ENCODE measurements at regions not wholly inside any gene's neighbourhood (a gene's known extent, or its start where the extent isn't known, plus 50 kb on each side); places are given as distances from the start of the nearest gene placed in this dataset.

- H3K4me3 ChIP-seq: no peak overlapping the region
- no peaks in the 10 kb centered on the region for H3K36me3 ChIP-seq
- H3K27me3 ChIP-seq: no peaks in the 10 kb centered on the region
- no peaks in the 10 kb centered on the region for H3K4me1 ChIP-seq
- 86% methylated on average over 4 of the region's 4 CpGs for WGBS
- no peak overlapping the region for H3K27ac ChIP-seq (replicated peaks in 1 of 4)
- intact Hi-C loops (cut with DNase I): no loop called here
- no peak for DNase-seq (ENCODE audit: extremely low spot score)
- TF ChIP-seq CTCF (IDR thresholded peaks at IDR 0.05) (no peak), POLR2A (IDR thresholded peaks at IDR 0.05; ENCODE audit: low read depth) (no peak), EP300 (IDR thresholded peaks at IDR 0.05) (no peak), POLR2AphosphoS5 (IDR thresholded peaks at IDR 0.05) (no peak)
- H3K9me3 ChIP-seq: no peaks in the 10 kb centered on the region
Measured at GRCh38 chr7:116093516-116094301, 63.1 kb upstream of the TFEC start.

- TF ChIP-seq POLR2A (IDR thresholded peaks at IDR 0.05; ENCODE audit: low read depth) (no peak), CTCF (IDR thresholded peaks at IDR 0.05) (no peak), EP300 (IDR thresholded peaks at IDR 0.05) (no peak), POLR2AphosphoS5 (IDR thresholded peaks at IDR 0.05) (no peak)
- 66% methylated on average over 2 of the region's 2 CpGs for WGBS
Measured at GRCh38 chr7:116095396-116095795, 64.8 kb upstream of the TFEC start.

GRCh38 chr7:116097365-116098009 is 66.9 kb upstream of the TFEC start:
- no peaks in the 10 kb centered on the region for H3K4me1 ChIP-seq
- intact Hi-C loops (cut with DNase I): no loop called here
- DNase-seq (ENCODE audit: extremely low spot score): no peak
- H3K4me3 ChIP-seq: no peak overlapping the region
- H3K27ac ChIP-seq (replicated peaks in 1 of 4): no peak overlapping the region
- H3K9me3 ChIP-seq: no peaks in the 10 kb centered on the region
- WGBS: 77% methylated on average over 4 of the region's 4 CpGs
- H3K36me3 ChIP-seq: no peaks in the 10 kb centered on the region
- peak in 1 of 3 experiments; percentile 15 for TF ChIP-seq CTCF (IDR thresholded peaks at IDR 0.05)
- TF ChIP-seq EP300 (IDR thresholded peaks at IDR 0.05): no peak
- no peak for TF ChIP-seq POLR2A (IDR thresholded peaks at IDR 0.05; ENCODE audit: low read depth)
- TF ChIP-seq POLR2AphosphoS5 (IDR thresholded peaks at IDR 0.05): no peak
- no peaks in the 10 kb centered on the region for H3K27me3 ChIP-seq

More at GRCh38 chr7:116095396-116095795, 64.8 kb upstream of the TFEC start:
- H3K9me3 ChIP-seq: no peaks in the 10 kb centered on the region
- no peaks in the 10 kb centered on the region for H3K4me1 ChIP-seq
- intact Hi-C loops (cut with DNase I): no loop called here
- no peak overlapping the region for H3K27ac ChIP-seq (replicated peaks in 1 of 4)
- DNase-seq (ENCODE audit: extremely low spot score): no peak
- no peaks in the 10 kb centered on the region for H3K36me3 ChIP-seq
- H3K4me3 ChIP-seq: no peak overlapping the region
- no peaks in the 10 kb centered on the region for H3K27me3 ChIP-seq

- DNase-seq (ENCODE audit: extremely low spot score): no peak
- Histone ChIP-seq H3K4me1 (no peaks in the 10 kb centered on the region), H3K36me3 (no peaks in the 10 kb centered on the region), H3K27ac (replicated peaks in 1 of 4) (no peak overlapping the region), H3K27me3 (no peaks in the 10 kb centered on the region), H3K4me3 (no peak overlapping the region), H3K9me3 (no peaks in the 10 kb centered on the region)
- intact Hi-C loops (cut with DNase I): no loop called here
- TF ChIP-seq POLR2AphosphoS5 (IDR thresholded peaks at IDR 0.05) (no peak), POLR2A (IDR thresholded peaks at IDR 0.05; ENCODE audit: low read depth) (no peak), CTCF (IDR thresholded peaks at IDR 0.05) (no peak), EP300 (IDR thresholded peaks at IDR 0.05) (no peak)
- 89% methylated on average over 12 of the region's 12 CpGs for WGBS
Measured at GRCh38 chr7:116098175-116098574, 67.6 kb upstream of the TFEC start.

Data from esophagus muscularis mucosa (tissue), 4 donors.